ENCODE measurements at regions not wholly inside any gene's neighbourhood (a gene's known extent, or its start where the extent isn't known, plus 50 kb on each side); places are given as distances from the start of the nearest gene placed in this dataset.

- no peak overlapping the region for H3K27ac ChIP-seq
- TF ChIP-seq, protein P1, sequence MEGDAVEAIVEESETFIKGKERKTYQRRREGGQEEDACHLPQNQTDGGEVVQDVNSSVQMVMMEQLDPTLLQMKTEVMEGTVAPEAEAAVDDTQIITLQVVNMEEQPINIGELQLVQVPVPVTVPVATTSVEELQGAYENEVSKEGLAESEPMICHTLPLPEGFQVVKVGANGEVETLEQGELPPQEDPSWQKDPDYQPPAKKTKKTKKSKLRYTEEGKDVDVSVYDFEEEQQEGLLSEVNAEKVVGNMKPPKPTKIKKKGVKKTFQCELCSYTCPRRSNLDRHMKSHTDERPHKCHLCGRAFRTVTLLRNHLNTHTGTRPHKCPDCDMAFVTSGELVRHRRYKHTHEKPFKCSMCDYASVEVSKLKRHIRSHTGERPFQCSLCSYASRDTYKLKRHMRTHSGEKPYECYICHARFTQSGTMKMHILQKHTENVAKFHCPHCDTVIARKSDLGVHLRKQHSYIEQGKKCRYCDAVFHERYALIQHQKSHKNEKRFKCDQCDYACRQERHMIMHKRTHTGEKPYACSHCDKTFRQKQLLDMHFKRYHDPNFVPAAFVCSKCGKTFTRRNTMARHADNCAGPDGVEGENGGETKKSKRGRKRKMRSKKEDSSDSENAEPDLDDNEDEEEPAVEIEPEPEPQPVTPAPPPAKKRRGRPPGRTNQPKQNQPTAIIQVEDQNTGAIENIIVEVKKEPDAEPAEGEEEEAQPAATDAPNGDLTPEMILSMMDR (conservative IDR thresholded peaks at IDR 0.05; ENCODE audit: low read depth), result no peak
- ChIA-PET CTCF (no interaction called here), POLR2A (ENCODE audit: low non-redundant PET) (no interaction called here)
- no peak for DNase-seq (ENCODE audit: low spot score)
Measured at GRCh38 chr7:156456032-156456431, 184.5 kb upstream of the RNF32 start.

DNA sequence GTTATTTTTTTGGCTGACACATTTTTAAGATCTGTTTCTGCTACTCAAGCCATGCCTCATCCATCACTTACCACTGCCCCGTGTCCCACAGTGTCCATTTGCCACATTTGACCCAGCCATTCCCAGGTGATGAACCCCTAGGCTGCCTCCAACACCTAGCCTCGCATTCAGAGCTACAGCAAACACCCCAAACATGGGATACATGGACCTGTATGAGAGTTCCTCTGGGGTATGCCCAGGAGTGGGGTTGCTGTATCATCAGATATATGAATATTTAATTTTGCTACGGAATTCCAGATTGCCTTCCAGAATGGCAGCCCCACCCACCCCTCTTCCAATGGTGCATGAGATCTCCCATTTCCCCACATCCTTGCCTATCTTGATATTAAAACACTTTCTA lies 190.1 kb upstream of the RNF32 start:
- no peak for DNase-seq (ENCODE audit: low spot score)
- CTCF ChIA-PET, result no interaction called here
- POLR2A ChIA-PET (ENCODE audit: low non-redundant PET), result no interaction called here
- H3K27ac ChIP-seq, result no peak overlapping the region
- TF ChIP-seq, protein P1 (conservative IDR thresholded peaks at IDR 0.05; ENCODE audit: low read depth), result no peak

DNA sequence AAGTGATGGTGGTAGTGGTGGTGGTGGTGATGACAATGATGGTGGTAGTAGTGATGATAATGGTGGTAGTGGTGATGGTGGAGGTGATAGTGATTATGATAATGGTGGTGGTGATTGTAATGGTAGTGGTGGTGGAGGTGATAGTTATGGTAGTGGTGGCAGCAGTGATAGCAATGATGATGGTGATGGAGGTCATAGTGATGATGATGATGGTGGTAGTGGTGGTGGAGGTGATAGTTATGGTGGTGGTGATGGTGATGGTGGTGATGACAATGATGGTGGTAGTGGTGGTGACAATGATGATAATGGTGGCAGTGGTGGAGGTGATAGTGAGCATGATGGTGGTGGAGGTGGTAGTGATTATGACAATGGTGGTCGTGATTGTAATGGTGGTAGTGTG lies 191.7 kb upstream of the RNF32 start:
- DNase-seq (ENCODE audit: low spot score), result no peak
- ChIA-PET POLR2A (ENCODE audit: low non-redundant PET) (no interaction called here), CTCF (no interaction called here)
- no peak overlapping the region for H3K27ac ChIP-seq
- TF ChIP-seq, protein P1 (conservative IDR thresholded peaks at IDR 0.05; ENCODE audit: low read depth), result no peak

GRCh38 chr7:156446990-156447389 lies 193.6 kb upstream of the RNF32 start:
- ChIA-PET POLR2A (ENCODE audit: low non-redundant PET) (no interaction called here), CTCF (no interaction called here)

DNA sequence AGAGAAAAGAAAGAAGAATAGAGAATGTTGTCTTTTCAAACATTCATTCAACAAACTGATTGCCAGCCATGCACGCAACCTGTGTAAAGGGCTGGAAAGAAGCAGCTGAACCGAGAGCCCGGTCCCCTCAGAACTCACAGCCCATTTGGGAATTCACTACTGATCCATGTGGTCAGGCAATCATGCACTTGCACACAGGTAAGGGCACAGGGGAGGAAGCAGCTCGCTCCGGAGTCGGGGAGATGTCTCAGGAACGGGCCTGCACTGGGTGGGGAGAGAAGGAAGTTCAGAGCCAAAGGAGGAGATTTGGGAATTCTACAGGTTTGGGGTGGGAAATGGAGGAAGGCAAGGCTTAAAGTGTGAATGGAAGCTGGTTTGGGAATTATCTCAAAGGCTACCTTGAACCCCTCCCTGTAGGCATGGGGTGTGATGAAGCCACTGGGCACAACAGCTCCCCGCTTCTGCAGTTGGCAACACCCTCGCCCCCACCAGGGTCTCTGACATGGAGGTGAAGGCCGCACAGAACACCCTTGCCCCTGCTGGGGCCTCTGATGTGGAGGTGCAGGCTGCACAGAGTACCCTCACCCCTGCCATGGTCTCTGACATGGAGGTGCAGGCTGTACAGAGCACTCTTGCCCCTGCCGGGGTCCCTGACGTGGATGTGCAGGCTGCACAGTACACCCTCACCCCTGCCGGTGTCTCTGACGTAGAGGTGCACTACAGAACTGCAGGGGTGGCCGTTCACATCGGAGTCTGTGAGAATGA lies 194.4 kb upstream of the RNF32 start:
- CTCF ChIA-PET, result no interaction called here
- TF ChIP-seq, protein P1 (conservative IDR thresholded peaks at IDR 0.05; ENCODE audit: low read depth), result no peak
- no peak overlapping the region for H3K27ac ChIP-seq
- no peak for DNase-seq (ENCODE audit: low spot score)
- POLR2A ChIA-PET (ENCODE audit: low non-redundant PET), result no interaction called here

More at GRCh38 chr7:156446990-156447389, 193.6 kb upstream of the RNF32 start:
- TF ChIP-seq, protein P1 (conservative IDR thresholded peaks at IDR 0.05; ENCODE audit: low read depth), result no peak
- no peak for DNase-seq (ENCODE audit: low spot score)
- H3K27ac ChIP-seq, result no peak overlapping the region

GRCh38 chr7:156442516-156442915 lies 198.1 kb upstream of the RNF32 start:
- DNase-seq (ENCODE audit: low spot score), result no peak
- TF ChIP-seq, protein P1 (conservative IDR thresholded peaks at IDR 0.05; ENCODE audit: low read depth), result no peak
- ChIA-PET CTCF (no interaction called here), POLR2A (ENCODE audit: low non-redundant PET) (no interaction called here)
- no peak overlapping the region for H3K27ac ChIP-seq

All from RWPE1 (cell line).